Calu3 (cell line): ENCODE measurements at regions not wholly inside any gene's neighbourhood (a gene's known extent, or its start where the extent isn't known, plus 50 kb on each side); places are given as distances from the start of the nearest gene placed in this dataset.

Experiments used
- BruUV-seq: library from RNA; stranded (reverse); fragments of 400-500 nt; replicated peaks from 2 replicates; lab custom pipeline; 2021; lab: Mats Ljungman, UMichigan
- CTCF ChIA-PET: fragments of 300-600 bp; sonication (Branson Sonifier 250); formaldehyde crosslinking; loops from one replicate; lab custom pipeline; 2022; ENCODE audit warnings: antibody characterized with exemption; lab: Charles Lee
- DNase-seq: peaks from one replicate; pipeline ENCODE4 v3.0.0; 2022
- H3K27ac Mint-ChIP-seq: one replicate; pipeline ENCODE4 v1.8.0; 2022; ENCODE audit warnings: mixed read lengths; ENCODE audit not compliant: unreplicated experiment
- H3K27me3 Mint-ChIP-seq: one replicate; pipeline ENCODE4 v1.8.0; 2022; ENCODE audit warnings: mixed read lengths; ENCODE audit not compliant: unreplicated experiment
- H3K36me3 Mint-ChIP-seq: one replicate; pipeline ENCODE4 v1.8.0; 2022; ENCODE audit warnings: mild to moderate bottlenecking, moderate library complexity, mixed read lengths; ENCODE audit not compliant: insufficient read depth, unreplicated experiment
- H3K4me1 Mint-ChIP-seq: one replicate; pipeline ENCODE4 v1.8.0; 2022; ENCODE audit warnings: mild to moderate bottlenecking, low read depth, mixed read lengths; ENCODE audit not compliant: unreplicated experiment
- H3K4me3 Mint-ChIP-seq: one replicate; pipeline ENCODE4 v1.8.0; 2022; ENCODE audit warnings: mild to moderate bottlenecking, low read depth, moderate library complexity, mixed read lengths; ENCODE audit not compliant: unreplicated experiment
- H3K9me3 Mint-ChIP-seq: one replicate; pipeline ENCODE4 v1.8.0; 2022; ENCODE audit warnings: low read depth, mixed read lengths; ENCODE audit not compliant: unreplicated experiment
- intact Hi-C: fragments of 100-400 bp; cut with micrococcal nuclease; formaldehyde crosslinking; loops from one replicate; pipeline ENCODE4 v1.10.0; 2022; ENCODE audit not compliant: unreplicated experiment
- TF ChIP-seq, protein P1 (sequence below): fragments of 200-600 bp; IDR thresholded peaks from one replicate; pipeline ENCODE4 v1.8.0; 2022; ENCODE audit warnings: antibody characterized with exemption; ENCODE audit not compliant: unreplicated experiment

DNA sequence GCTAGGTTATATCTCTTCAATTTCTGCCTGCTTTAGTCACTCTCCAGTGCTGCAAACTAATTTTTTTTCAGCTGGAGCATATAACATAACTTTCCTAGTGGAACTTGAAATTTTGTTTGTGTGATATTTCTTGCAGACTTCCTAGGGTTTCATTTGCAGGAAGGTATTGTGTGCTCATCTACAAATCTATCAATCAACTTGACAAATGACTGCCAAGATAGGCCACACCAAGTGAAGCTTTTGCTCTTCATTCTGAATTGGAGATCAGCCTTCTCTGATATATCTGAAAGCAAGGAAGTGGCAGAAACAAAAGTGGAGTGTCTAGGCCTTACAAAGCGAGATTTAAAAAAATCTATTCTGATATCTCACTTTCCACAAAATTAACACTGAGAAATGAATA is 551.1 kb upstream of the LRFN5 start:
- no peak for DNase-seq
- Mint-ChIP-seq H3K36me3 (no peaks in the 10 kb centered on the region), H3K27ac (no peak overlapping the region), H3K27me3 (no peaks in the 10 kb centered on the region), H3K4me1 (no peaks in the 10 kb centered on the region), H3K4me3 (no peak overlapping the region), H3K9me3 (peaks cover 7% of the 10 kb centered on the region)
- intact Hi-C loops, result no loop called here
- CTCF ChIA-PET, result no interaction called here
- no TSS peak for BruUV-seq
- TF ChIP-seq, protein P1, sequence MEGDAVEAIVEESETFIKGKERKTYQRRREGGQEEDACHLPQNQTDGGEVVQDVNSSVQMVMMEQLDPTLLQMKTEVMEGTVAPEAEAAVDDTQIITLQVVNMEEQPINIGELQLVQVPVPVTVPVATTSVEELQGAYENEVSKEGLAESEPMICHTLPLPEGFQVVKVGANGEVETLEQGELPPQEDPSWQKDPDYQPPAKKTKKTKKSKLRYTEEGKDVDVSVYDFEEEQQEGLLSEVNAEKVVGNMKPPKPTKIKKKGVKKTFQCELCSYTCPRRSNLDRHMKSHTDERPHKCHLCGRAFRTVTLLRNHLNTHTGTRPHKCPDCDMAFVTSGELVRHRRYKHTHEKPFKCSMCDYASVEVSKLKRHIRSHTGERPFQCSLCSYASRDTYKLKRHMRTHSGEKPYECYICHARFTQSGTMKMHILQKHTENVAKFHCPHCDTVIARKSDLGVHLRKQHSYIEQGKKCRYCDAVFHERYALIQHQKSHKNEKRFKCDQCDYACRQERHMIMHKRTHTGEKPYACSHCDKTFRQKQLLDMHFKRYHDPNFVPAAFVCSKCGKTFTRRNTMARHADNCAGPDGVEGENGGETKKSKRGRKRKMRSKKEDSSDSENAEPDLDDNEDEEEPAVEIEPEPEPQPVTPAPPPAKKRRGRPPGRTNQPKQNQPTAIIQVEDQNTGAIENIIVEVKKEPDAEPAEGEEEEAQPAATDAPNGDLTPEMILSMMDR, result no peak

DNA sequence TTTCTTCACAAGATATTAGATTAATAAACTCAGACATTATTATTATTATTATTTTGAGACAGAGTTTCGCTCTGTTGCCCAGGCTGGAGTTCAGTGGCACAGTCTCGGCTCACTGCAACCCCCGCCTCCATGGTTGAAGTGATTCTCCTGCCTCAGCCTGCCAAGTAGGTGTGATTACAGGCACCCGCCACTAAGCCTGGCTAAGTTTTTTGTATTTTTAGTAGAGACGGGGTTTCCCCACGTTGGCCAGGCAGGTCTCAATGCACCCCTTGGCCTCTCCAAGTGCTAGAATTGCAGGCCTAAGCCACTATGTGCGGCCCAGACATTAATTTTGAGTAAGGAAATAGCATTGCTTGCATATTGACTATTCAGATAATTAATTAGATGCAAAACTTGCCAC is 554.9 kb upstream of the LRFN5 start:
- H3K27me3 Mint-ChIP-seq, result no peaks in the 10 kb centered on the region

DNA sequence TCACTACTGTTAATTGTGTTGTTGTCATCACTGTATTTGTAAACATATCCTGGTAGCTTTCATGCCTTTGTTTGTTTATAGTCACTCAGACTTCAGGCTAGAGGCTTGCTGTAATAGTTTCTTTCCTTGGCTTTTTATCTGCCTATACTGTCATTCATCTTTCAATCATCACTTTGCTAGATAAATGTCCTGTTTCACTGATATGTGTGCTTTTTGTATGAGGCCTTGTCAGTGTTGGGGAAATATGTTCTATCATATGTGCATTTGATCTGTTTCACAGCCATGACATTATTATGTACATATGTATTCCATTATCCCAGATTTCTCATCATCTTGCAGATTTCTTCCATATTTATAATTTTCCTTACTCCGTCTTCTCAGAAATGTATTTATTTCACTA is 558.9 kb upstream of the LRFN5 start:
- no peaks in the 10 kb centered on the region for H3K27me3 Mint-ChIP-seq
- intact Hi-C loops, result no loop called here
- no peak for DNase-seq
- no peaks in the 10 kb centered on the region for H3K4me1 Mint-ChIP-seq
- H3K4me3 Mint-ChIP-seq, result no peak overlapping the region
- H3K9me3 Mint-ChIP-seq, result peaks cover 11% of the 10 kb centered on the region
- TF ChIP-seq, protein P1, result no peak
- no peak overlapping the region for H3K27ac Mint-ChIP-seq
- CTCF ChIA-PET, result no interaction called here
- BruUV-seq, result no TSS peak
- H3K36me3 Mint-ChIP-seq, result no peaks in the 10 kb centered on the region

More for the DNA sequence above, 554.9 kb upstream of the LRFN5 start:
- Mint-ChIP-seq H3K4me1 (no peaks in the 10 kb centered on the region), H3K4me3 (no peak overlapping the region), H3K27ac (no peak overlapping the region), H3K36me3 (no peaks in the 10 kb centered on the region), H3K9me3 (peaks cover 9% of the 10 kb centered on the region)
- TF ChIP-seq, protein P1, result no peak
- CTCF ChIA-PET, result no interaction called here
- intact Hi-C loops, result no loop called here
- no TSS peak for BruUV-seq
- DNase-seq, result no peak

DNA sequence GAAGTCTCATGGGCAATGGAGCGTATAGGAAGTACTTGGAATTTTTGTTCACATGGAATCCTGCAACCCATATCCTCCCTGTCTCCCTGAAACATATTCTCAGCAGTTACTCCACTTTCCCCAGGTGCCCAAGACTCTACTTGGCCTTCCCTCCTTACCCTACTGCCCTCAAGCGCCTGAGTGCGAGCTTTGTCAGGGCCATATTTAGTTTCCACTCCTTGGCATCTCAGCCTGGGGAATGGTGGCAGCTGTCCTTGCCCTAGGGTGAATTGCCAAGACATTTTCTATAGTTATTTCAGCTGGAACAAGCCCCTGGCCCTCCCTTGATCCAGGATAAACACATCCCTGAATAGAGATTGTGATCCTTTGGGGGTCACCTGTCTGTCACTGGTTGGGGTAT is 569.3 kb upstream of the LRFN5 start:
- BruUV-seq, result no TSS peak
- no peak overlapping the region for H3K4me3 Mint-ChIP-seq
- H3K9me3 Mint-ChIP-seq, result peaks cover 2% of the 10 kb centered on the region
- H3K27ac Mint-ChIP-seq, result no peak overlapping the region
- TF ChIP-seq, protein P1, result no peak
- H3K36me3 Mint-ChIP-seq, result no peaks in the 10 kb centered on the region
- no peak for DNase-seq
- no peaks in the 10 kb centered on the region for H3K27me3 Mint-ChIP-seq
- intact Hi-C loops, result no loop called here
- H3K4me1 Mint-ChIP-seq, result no peaks in the 10 kb centered on the region
- CTCF ChIA-PET, result interaction anchor here (0.6 kb wide), 1 partner anchor 230 kb away, joined by 3 read pairs; no protein-coding TSS in a partner anchor
